A673 (cell line): ENCODE measurements at regions not wholly inside any gene's neighbourhood (a gene's known extent, or its start where the extent isn't known, plus 50 kb on each side); places are given as distances from the start of the nearest gene placed in this dataset.

Experiments
- CTCF ChIP-seq: fragments of 300-800, 200-600 bp; sonication (generic); conservative IDR thresholded peaks from 2 replicates; pipeline ENCODE4 v1.5.1; 2017; ENCODE audit warnings: low read depth, mild to moderate bottlenecking, antibody characterized with exemption, low read length, moderate library complexity, mixed read lengths
- EZH2 ChIP-seq: fragments of 200-600 bp; sonication (generic); IDR thresholded peaks from 2 replicates; pipeline ENCODE4 v1.6.1; 2017; ENCODE audit warnings: borderline replicate concordance, low read depth, mild to moderate bottlenecking, mixed read lengths, antibody characterized with exemption, low read length; ENCODE audit not compliant: poor library complexity, severe bottlenecking

- TF ChIP-seq EZH2 (no peak), CTCF (no peak)
Measured at GRCh38 chr3:25349828-25350724, 78.0 kb upstream of the RARB start.
